ENCODE measurements at regions not wholly inside any gene's neighbourhood (a gene's known extent, or its start where the extent isn't known, plus 50 kb on each side); places are given as distances from the start of the nearest gene placed in this dataset.
"Not testable (repeated sequence)": the region's sequence is repeated elsewhere in the genome, so short reads cannot be mapped to it uniquely, and the experiment has no call there.

DNA sequence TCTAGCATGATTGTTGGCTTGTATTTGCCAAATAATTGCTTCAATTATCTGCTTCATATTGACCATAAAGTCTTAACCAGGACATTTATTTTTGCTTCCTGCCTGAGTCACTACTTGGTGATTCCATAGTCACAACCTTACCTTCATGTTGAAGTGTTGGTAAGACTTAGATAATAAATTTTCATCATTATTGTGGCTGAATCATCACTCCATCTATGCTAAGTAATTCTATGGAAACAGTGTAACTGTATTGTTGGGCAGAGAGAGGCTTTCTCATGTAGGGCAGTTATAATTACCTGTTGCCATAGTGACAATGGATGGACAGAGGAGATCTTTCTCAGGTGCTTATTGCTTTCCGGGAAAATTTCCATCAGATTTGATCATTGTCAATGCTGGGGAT lies 330.7 kb upstream of the LRRC3B start:
- no peak for DNase-seq

DNA sequence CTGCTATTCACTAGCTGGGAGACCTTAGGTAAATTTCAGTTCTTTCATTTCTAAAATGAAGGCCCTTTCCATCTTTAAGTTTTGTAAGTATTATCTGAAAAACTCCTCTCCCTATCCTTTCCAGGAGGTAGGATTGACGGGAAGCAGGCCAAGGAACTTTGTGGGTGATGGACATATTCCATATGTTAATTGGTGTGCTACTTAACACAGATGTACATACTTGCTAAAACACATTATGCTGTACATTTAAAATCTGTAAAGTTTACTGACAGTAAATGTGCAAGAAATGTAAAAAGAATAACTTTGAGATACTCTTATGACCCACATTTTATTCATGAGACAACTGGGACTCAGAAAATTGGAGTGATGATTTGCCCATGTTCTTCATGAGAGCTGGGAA lies 329.8 kb upstream of the LRRC3B start:
- no peak for DNase-seq

DNA sequence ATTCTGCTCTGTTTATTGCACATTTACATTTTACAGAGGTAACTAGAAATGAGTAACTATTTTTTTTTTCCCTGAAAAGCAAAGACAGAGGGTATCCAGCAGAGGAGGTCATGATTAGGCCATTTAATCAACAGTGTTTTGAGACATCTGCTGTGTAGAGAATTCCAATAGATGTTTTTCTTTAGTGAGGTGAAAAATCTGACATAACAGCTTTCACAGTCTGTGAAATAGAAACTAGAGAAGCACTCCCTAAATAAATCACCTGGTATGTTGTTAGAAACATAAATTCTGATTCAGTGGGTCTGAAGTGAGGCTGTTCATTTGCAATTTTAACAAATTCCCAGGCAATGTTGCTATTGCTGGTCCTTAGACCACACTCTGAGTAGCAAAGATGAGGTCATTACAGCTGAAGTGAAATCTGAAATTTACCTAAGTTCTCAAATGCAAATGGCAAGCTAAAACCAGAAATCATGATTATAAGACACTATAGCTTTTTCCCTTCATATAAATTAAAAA lies 329.2 kb upstream of the LRRC3B start:
- DNase-seq = no peak

DNA sequence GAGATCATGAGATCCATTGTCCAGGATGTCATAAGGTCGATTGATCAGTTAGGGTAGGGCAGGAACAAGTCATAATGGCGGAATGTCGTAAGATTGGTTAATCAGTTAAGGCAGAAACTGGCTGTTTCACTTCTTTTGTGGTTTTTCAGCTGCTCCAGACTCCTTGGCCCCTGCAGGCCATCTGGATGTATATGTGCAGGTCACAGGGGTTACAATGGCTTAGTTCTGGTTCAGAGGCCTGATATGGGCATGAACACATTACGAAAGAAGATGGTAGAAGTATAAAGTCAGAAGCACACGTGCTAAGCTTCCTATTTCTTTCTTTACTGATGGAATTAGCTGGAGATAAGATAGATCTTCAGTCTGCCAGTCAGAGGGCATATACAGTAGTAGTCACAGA lies 315.4 kb upstream of the LRRC3B start:
- no peak for DNase-seq

DNA sequence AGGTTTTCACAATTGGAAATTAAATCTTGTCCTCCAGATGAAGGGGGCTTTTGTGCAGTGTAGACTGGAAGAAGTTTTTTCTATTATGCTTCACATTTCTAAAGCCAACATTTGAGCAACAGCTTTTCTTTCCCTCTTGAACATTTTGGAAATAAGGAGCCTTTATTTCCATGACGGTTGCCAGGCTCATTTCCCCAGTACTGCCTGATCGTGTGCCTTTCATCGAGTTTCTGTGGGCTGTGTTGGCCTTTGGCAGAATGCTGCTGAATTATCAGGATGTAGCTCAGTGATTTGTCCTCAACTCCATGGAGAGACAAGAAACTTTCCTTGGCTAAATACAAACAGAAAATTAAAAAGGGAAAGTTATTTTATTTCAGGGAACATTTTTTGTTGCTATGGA lies 314.8 kb upstream of the LRRC3B start:
- DNase-seq = no peak

DNA sequence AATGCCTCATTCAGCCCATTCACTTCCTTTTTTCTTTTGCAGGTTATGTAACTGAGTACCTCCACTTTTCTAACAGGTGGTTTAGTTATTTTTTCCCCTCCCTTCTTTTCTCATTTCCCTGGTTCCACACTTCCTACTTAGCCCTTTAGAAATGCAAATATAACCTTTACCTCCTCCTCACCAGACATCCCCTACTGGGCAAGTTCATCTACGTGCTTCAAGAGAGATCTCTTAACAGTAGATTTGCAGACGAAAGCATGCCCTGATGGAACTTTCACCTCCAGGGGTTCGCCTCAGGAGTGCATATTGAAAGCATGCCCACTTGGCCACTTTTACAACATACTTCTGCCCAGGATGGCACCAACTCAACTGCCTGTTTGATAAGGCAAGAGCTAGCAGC lies 314.1 kb upstream of the LRRC3B start:
- DNase-seq = no peak

DNA sequence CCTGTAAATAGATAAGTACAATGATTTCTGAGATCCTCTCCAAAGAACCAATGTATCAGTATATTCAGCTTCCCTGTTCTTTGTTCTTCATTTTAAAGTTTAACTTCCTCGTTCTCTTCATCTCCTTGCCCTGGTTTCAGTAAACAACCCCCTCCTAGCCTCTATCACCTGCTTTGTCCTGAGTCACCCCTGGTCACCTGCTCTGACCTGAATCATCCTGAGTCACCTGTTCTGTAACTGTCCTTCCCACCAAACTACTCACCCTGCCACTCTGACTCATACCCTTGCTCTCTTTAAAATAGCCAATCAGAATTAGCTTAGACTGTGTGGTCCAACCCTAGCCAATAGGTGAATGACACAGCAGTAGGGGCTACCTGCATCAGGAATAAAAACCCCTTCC lies 313.0 kb upstream of the LRRC3B start:
- DNase-seq = not testable (repeated sequence)

DNA sequence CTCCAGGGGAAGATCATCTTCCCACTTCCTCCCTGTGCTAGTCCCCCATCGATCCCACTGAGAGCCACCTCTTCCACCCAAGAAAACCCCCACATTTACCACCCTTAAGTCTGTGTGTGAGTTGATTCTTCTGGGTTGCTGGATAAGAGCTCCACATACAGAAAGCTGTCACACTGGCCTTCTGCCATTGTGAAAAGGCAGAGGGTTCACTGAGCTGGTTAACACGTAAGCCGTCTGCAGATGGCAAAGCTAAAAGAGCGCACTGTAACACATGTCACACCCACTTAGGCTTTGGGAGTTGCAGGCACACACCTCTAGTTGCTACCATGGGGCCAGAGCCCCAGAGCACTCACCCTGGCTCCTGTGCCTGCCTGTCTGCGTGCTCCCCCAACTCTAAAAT lies 309.8 kb upstream of the LRRC3B start:
- DNase-seq = no peak

DNA sequence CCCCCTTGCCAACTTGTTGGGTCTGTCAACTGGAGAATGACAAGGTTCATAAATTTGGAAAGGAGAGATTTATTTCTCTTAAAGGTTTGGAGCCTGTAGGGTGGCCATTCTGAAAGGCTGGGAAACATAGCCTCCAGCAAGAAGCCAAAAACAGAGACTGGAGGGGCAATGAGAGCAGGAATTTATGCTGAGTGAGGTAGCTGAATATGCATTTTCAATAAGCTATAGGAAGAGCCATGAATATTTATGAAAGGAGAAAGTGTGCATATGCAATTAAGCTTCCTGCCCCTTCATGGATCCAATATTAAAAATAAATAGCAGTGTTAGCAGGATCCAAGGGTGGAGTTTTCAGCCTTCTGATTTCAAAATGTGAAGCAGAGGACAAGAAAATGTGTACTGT lies 306.1 kb upstream of the LRRC3B start:
- DNase-seq = no peak

DNA sequence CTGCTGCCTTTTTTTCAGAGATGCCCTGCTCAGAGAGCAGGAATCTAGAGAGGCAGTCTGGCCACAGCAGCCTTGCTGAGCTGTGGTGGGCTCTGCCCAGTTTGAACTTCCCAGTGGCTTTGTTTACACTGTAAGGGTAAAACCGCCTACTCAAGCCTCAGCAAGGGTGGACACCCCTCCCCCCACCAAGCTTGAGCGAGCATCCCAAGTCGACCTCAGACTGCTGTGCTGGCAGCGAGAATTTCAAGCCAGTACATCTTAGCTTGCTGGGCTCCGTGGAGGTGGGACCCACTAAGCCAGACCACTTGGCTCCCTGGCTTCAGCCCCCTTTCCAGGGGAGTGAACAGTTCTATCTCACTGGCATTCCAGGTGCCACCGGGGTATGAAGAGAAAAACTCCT lies 298.8 kb upstream of the LRRC3B start:
- DNase-seq = not testable (repeated sequence)

DNA sequence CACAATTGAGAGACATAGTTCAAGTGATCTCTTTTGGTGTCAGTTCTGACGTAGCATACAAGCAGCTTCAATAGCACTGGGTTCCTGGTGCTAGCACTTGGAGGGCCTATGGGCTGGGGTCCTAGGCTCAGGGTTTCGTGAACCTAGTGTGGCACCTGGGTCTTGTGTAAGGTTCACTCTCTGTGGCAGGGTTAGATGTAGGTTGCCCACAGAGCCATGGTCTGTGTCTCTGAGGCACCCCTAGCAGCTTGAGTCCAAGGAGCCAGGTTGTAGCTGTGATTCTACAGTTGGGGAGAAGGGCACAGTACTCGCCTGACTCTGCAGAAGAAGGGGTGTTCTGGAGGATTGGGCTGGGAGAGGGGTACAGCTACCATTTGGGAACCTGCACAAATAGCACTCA lies 282.6 kb upstream of the LRRC3B start:
- no peak for DNase-seq

DNA sequence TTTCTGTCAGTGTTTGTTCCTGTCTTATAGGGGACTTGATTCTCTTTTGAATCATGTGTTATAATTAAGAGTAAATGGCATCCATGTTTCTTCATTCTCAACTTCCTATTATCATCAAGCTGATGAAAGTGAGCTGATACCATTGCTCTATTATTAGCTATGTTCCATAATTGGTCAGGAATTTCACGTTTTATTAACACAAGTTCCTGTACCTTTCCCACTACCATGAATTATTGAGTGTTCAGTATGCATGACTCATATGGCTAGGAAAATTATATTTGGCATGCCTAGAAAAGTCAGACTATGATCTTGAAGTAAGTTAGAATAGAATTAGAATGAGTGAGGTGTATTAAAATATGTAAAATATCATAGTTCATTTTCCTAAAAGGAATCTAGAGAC lies 278.9 kb upstream of the LRRC3B start:
- DNase-seq = no peak

DNA sequence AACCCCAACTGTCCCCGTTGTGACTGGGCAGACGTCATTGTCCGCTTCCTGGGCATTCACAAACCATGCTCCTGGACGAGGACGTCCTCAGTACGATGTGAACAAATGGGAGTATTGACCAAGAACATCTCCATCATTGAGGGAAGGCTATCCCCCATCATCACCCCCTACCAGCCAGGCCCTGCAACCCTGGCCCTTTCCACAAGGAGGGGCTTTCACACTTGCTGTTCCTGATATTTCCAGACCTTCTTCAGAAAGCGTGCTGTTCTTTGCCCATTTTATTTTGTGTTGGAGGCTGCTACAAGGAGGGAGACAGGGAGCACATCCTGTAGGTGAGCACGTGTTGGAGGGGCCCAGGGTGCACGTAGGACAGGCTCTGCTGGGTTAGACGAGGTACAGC lies 277.0 kb upstream of the LRRC3B start:
- no peak for DNase-seq

DNA sequence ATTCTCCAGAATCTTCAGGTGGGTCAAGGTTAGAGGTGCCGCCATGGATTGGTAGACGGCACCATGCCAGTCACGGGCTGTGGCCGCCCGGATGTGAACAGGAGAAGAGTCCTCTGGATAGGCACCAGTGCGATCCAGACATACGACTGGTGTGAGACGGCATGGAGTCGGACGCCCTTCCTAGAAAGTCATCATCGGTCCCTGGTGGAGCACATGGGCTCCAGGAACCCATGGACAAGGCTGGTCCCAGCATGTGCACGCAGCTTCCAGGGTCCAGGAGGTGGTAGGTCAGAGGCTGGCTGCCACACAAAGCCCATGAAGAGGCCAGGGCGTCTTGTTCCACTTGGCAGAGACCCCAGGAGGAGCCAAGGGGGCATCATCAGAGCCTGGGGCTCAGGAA lies 276.1 kb upstream of the LRRC3B start:
- DNase-seq = no peak

DNA sequence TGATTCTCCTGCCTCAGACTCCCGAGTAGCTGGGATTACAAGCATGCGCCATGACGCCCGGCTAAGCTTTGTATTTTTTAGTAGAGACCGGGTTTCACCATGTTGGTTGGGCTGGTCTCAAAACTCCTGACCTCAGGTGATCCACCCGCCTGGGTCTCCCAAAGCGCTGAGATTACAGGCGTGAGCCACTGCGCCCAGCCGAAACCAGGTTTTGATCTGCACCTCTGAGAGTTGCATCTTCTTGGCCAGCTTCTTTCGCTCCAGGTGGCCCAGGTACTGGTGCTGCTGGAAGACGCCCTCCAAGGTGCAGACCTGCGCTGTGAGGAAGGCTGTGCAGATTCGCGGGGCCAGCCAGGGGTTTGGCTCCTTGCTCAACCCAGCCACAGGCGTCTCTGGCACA lies 275.4 kb upstream of the LRRC3B start:
- no peak for DNase-seq

DNA sequence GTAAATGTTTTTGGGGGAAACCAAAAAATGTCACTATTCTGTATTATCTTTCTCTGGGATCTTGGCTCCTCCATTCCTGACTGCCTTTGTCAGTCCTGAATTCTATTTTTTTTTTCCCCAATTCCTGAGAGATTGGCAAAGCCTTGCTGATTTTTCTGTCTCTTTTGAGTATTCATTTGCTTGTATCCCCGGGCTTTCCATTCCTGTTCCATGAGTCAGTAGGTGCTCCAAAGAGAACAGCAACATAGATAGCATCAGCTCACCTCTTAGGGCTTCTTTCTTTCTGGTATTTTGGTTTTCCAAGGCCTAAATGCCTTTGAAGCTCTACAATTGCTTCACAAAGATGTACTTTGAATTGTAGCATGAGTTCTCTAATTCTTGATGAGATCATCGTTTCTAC lies 271.7 kb upstream of the LRRC3B start:
- no peak for DNase-seq

DNA sequence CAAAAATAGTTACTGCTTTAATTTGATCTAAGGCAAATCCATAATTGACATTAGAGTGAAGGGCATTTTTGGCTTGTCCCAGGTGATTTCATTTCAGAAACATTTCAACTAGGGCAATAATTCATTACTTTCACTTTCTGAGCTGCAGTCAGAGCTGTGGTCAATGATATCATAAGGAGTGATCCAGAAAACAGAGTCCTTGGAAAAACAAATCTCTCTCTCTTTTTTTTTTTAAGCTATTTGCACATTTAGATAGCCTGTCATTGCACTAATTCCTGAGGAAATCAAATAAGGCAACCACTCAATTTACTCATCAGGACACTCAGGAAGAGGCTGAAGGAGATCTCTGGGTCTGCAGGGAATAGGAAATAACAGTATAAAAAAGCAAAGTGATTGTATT lies 269.5 kb upstream of the LRRC3B start:
- DNase-seq = no peak

DNA sequence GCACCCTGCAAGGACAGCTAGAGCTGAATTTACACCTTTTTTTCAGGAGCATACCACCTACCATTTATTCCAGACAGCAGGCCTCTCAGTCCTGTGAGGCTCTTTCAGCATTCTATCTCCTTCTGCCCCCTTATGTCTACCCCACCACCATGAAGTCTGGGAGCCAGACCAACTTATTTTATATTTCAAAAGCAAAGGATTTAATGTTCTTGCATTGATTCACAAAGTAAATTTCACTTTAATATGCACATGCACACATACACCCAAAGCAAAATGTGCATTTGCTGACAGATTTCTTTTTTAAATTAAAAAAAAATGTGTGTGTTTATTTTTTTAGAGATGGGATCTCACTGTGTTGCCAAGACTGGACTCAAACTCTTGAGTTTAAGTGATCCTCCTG lies 264.2 kb upstream of the LRRC3B start:
- no peak for DNase-seq

DNA sequence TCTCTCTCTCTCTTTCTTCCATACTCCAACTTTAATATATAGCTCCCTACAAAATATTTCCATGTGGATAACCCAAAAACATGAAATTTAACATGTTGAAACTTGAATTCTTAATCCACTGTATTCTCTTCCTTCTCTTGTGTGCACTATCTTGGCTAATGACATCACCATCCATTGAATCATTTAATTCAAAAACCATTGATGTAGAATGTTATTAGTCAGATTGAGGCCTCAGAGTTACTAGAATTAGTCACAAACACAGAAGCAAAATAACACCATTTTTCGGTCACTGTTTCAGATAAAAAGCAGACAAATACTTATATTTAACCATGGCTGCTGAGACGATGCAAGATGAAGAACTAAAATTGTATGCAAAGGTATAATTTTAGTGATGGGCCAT lies 256.9 kb upstream of the LRRC3B start:
- DNase-seq = no peak

DNA sequence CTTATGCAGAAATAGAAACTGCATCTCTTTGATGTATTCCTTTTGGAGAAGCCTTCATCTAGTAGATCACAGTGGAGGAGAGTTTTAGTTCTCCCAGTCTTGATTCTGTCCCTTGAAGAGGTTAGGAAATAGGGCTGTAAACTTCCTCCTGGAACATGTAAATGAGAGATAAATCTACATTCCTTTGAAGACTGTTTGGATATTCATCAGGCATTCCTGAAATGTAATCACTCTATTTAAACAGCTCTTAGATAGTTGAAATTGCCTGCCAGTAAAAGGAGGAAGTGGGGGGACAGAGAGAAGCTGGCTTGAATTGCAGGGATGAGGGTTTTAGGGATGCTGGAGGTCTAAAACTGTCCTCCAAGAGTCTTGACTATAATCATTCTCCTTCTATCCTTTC lies 254.3 kb upstream of the LRRC3B start:
- DNase-seq = no peak

DNA sequence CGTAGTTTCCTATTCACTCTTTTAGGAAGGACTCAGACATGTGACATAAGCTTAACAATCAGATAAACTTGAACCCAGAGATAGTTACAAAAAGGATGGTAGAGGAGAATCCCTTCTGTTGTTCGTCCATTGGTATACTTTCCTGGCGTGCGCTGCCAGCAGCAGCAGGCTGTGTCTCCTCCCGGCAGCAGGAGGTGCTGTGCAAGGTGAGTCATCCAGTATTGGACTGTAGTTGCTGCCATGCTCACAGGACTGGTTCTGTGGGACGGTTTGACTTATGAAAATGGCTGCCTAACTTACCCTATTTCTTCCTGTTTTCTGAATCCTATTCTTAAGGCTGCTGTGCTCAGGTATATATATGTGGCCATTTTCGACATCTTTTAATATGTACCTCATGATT lies 253.4 kb upstream of the LRRC3B start:
- no peak for DNase-seq

DNA sequence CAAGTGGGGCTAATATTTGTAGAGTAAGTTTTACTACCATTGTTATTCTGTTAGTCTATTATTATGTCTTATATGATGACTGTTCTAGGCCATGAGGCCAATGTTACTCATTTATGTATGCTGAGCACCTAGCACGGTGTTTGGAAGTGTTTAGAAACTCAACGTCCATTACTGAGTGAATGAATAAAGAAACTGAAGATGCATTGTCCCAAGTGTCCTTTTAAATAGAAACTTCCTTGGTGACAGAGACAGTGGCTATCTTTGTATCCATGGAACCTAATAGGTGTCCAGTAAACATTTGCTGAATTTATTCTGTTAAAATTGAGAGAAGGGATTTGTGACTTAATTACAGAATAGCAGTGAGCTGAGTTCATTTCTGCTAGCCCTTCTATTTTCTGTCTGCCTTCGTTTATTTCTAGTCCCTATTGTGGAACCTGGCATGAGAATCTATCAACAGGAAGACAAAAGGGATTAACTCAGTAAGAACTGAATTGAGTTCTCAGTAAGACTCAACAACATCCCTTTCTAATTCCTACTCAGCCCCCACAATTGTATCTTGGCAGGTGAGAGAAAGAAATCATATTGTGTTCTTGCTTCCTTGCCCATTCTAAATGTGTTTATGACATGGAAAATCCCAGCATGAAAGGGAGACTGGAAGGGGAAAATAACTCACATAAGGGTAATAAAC lies 246.6 kb upstream of the LRRC3B start:
- no peak for DNase-seq

DNA sequence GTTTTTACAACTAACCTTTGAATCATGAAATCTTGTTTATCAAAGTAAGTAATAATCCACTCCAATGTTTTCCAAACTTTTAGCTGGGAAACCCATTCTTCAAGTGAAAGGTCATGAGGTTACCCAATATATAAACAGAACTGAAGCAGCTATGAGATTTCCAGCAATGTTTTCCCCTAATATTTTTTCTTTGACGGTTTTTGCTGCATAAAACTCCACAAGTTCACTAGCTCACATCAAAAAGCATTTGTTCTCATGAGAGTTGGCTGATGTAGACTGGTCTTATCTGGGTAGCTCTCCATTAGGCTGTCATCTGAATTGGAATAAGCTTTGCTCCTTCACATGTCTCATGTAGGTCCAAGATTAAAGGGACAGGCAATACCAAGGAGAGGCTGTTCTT lies 241.2 kb upstream of the LRRC3B start:
- no peak for DNase-seq

DNA sequence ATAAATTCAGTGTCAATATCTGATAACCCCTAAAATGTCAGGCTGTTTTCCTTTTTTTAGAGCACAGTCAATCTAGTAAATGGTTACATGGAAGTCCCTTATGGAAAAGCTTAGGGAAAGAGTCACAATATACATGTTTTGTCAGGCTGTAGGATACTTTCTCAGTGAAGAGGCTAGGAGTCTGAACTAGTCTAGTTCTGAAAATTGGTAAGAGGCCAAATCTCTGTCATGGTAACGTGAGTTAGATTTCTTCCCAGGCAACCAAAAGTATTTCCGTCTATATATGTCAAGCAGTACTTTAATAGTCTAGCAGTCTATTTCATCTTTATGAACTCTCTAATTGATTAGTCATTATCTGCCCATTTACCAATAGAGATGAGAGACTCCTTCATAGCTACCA lies 215.9 kb upstream of the LRRC3B start:
- DNase-seq = no peak

DNA sequence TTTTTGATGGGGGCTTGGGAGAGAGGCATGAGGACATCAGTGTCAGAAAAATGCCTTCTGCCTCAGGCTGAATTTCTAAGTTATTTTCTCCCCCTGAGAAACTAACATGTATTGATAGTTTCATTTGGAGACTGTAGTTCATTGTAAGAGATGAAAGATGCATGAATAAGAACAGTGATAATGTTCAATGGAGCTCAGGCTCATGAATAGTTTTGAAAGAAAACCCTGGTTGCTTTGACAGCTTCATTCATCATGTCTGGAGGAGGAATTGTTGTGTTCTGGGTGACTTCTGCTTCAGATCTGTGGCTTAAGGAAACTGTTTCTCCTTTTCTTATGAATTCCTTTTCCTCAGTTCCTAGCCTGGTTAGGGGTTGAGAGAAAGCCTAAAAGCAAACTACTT lies 204.0 kb upstream of the LRRC3B start:
- no peak for DNase-seq

DNA sequence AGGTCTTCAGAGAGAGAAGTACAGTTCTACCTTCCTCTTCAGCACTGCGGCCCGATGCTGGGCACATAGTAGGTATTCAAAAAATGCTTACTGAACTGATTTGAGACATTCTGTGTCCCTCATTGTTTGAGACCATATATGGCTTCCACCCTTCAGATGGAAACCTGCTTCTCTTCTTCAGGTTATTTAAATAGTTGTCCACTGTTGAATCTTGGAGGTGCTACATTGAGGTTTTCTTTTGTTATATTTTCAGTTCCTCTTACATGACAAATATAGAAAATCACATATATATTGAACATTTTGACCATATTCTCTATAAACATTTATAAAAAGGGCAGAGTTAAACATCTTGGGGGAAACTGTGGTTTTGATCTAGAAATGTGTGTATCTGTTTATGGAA lies 200.2 kb upstream of the LRRC3B start:
- no peak for DNase-seq

Data from activated CD4-positive, alpha-beta T cell treated with anti-CD3 and anti-CD28 coated beads, Interleukin-2, amount 50 U/mL, for 1 hour (primary cell).